HPDE6-E6E7 (cell line): ENCODE measurements at regions not wholly inside any gene's neighbourhood (a gene's known extent, or its start where the extent isn't known, plus 50 kb on each side); places are given as distances from the start of the nearest gene placed in this dataset.

ENCODE experiments used
- DNase-seq: peaks from one replicate; pipeline ENCODE4 v3.0.0; 2011; ENCODE audit warnings: missing footprints; ENCODE audit errors: extremely low spot score

- no peak for DNase-seq
These were observed 168.4 kb upstream of the EDNRA start for GRCh38 chr4:147312376-147313046.

GRCh38 chr4:147313108-147313507, 167.8 kb upstream of the EDNRA start:
- no peak for DNase-seq

GRCh38 chr4:147318586-147318985, 162.3 kb upstream of the EDNRA start:
- no peak for DNase-seq

- DNase-seq, result no peak
These were observed 155.3 kb upstream of the EDNRA start for GRCh38 chr4:147325571-147325981.

GRCh38 chr4:147326591-147326990, 154.3 kb upstream of the EDNRA start:
- DNase-seq, result no peak

- DNase-seq, result no peak
These were observed 153.6 kb upstream of the EDNRA start for GRCh38 chr4:147327322-147327721.

- no peak for DNase-seq
These were observed 152.7 kb upstream of the EDNRA start for GRCh38 chr4:147328189-147328588.

- DNase-seq, result no peak
These were observed 152.0 kb upstream of the EDNRA start for GRCh38 chr4:147328756-147329446.

GRCh38 chr4:147332091-147332490, 148.8 kb upstream of the EDNRA start:
- DNase-seq, result no peak

- no peak for DNase-seq
These were observed 146.4 kb upstream of the EDNRA start for GRCh38 chr4:147334478-147334877.

- DNase-seq, result no peak
These were observed 145.7 kb upstream of the EDNRA start for GRCh38 chr4:147335183-147335582.

- no peak for DNase-seq
These were observed 144.6 kb upstream of the EDNRA start for GRCh38 chr4:147336252-147336651.

GRCh38 chr4:147339100-147339499, 141.8 kb upstream of the EDNRA start:
- DNase-seq, result no peak

GRCh38 chr4:147340111-147340510, 140.8 kb upstream of the EDNRA start:
- DNase-seq, result peak; percentile 39

- no peak for DNase-seq
These were observed 140.2 kb upstream of the EDNRA start for GRCh38 chr4:147340591-147341120.

- DNase-seq, result no peak
These were observed 137.2 kb upstream of the EDNRA start for GRCh38 chr4:147343692-147344091.

GRCh38 chr4:147345662-147346061, 135.2 kb upstream of the EDNRA start:
- DNase-seq, result no peak

GRCh38 chr4:147347217-147347616, 133.7 kb upstream of the EDNRA start:
- DNase-seq, result no peak

GRCh38 chr4:147349193-147349592, 131.7 kb upstream of the EDNRA start:
- DNase-seq, result no peak

GRCh38 chr4:147351083-147351787, 129.7 kb upstream of the EDNRA start:
- DNase-seq, result no peak

- no peak for DNase-seq
These were observed 126.7 kb upstream of the EDNRA start for GRCh38 chr4:147354237-147354636.

GRCh38 chr4:147355032-147355656, 125.8 kb upstream of the EDNRA start:
- no peak for DNase-seq
